H9 (cell line): ENCODE measurements at regions not wholly inside any gene's neighbourhood (a gene's known extent, or its start where the extent isn't known, plus 50 kb on each side); places are given as distances from the start of the nearest gene placed in this dataset.
"Not testable (repeated sequence)": the region's sequence is repeated elsewhere in the genome, so short reads cannot be mapped to it uniquely, and the experiment has no call there.

Source experiments
- DNase-seq: peaks from one replicate; pipeline ENCODE4 v3.0.0-alpha.2; 2017
- H2AFZ ChIP-seq: one replicate; pipeline ENCODE4 v1.6.1; 2013; ENCODE audit warnings: mild to moderate bottlenecking, low read length, control low read depth, moderate library complexity
- H2AK5ac ChIP-seq: 2 replicates; pipeline ENCODE4 v1.6.1; 2013; ENCODE audit warnings: low read length, control low read depth, mixed read lengths; ENCODE audit not compliant: insufficient read length
- H2BK120ac ChIP-seq: one replicate; pipeline ENCODE4 v1.6.1; 2013; ENCODE audit warnings: low read depth, mild to moderate bottlenecking, low read length, control low read depth, inconsistent platforms; ENCODE audit not compliant: poor library complexity, severe bottlenecking
- H2BK12ac ChIP-seq: 2 replicates; pipeline ENCODE4 v1.6.1; 2013; ENCODE audit warnings: low read length, control low read depth, mixed read lengths, low read depth; ENCODE audit not compliant: insufficient read length
- H2BK15ac ChIP-seq: 2 replicates; pipeline ENCODE4 v1.6.1; 2013; ENCODE audit warnings: low read depth, low read length, control low read depth
- H2BK20ac ChIP-seq: one replicate; pipeline ENCODE4 v1.6.1; 2013; ENCODE audit warnings: low read depth, mild to moderate bottlenecking, low read length, control low read depth, inconsistent platforms; ENCODE audit not compliant: poor library complexity, severe bottlenecking
- H2BK5ac ChIP-seq: 2 replicates; pipeline ENCODE4 v1.6.1; 2013; ENCODE audit warnings: low read length, control low read depth, mixed read lengths; ENCODE audit not compliant: insufficient read length
- H3K14ac ChIP-seq: 2 replicates; pipeline ENCODE4 v1.6.1; 2013; ENCODE audit warnings: low read length, control low read depth; ENCODE audit not compliant: insufficient read depth
- H3K18ac ChIP-seq: 2 replicates; pipeline ENCODE4 v1.6.1; 2013; ENCODE audit warnings: low read depth, mild to moderate bottlenecking, mixed read lengths, low read length, control low read depth; ENCODE audit not compliant: insufficient read length
- H3K23ac ChIP-seq: 2 replicates; pipeline ENCODE4 v1.6.1; 2013; ENCODE audit warnings: low read length, control low read depth, mixed read lengths, low read depth; ENCODE audit not compliant: insufficient read length
- H3K23me2 ChIP-seq: 2 replicates; pipeline ENCODE4 v1.6.1; 2013; ENCODE audit warnings: low read depth, mild to moderate bottlenecking, mixed read lengths, low read length, control low read depth; ENCODE audit not compliant: insufficient read length, poor library complexity, severe bottlenecking
- H3K27ac ChIP-seq: 2 replicates; pipeline ENCODE4 v1.5.1; 2013; ENCODE audit warnings: low read length, control low read depth, mixed read lengths, low read depth; ENCODE audit not compliant: insufficient read length
- H3K27me3 ChIP-seq: 2 replicates; pipeline ENCODE4 v1.6.1; 2013; ENCODE audit warnings: low read length, control low read depth, inconsistent platforms; ENCODE audit not compliant: insufficient read depth
- H3K4ac ChIP-seq: 2 replicates; pipeline ENCODE4 v1.6.1; 2013; ENCODE audit warnings: low read depth, mild to moderate bottlenecking, control low read depth, inconsistent platforms, low read length, moderate library complexity
- H3K4me1 ChIP-seq: 2 replicates; pipeline ENCODE4 v1.6.1; 2013; ENCODE audit warnings: low read length, control low read depth, inconsistent platforms; ENCODE audit not compliant: insufficient read depth
- H3K4me2 ChIP-seq: 2 replicates; pipeline ENCODE4 v1.6.1; 2013; ENCODE audit warnings: low read length, control low read depth, mixed read lengths; ENCODE audit not compliant: insufficient read length, insufficient read depth
- H3K56ac ChIP-seq: 2 replicates; pipeline ENCODE4 v1.6.1; 2013; ENCODE audit warnings: low read depth, mild to moderate bottlenecking, mixed read lengths, low read length, control low read depth; ENCODE audit not compliant: insufficient read length
- H3K79me1 ChIP-seq: 2 replicates; pipeline ENCODE4 v1.6.1; 2013; ENCODE audit warnings: low read depth, mild to moderate bottlenecking, moderate library complexity, low read length, control low read depth, inconsistent platforms; ENCODE audit not compliant: insufficient read depth, poor library complexity, severe bottlenecking
- H3K79me2 ChIP-seq: 2 replicates; pipeline ENCODE4 v1.6.1; 2013; ENCODE audit warnings: low read length, control low read depth, inconsistent platforms; ENCODE audit not compliant: insufficient read depth
- H3K9ac ChIP-seq: 2 replicates; pipeline ENCODE4 v1.6.1; 2013; ENCODE audit warnings: low read length, control low read depth, mixed read lengths; ENCODE audit not compliant: insufficient read length; ENCODE audit errors: extremely low read depth
- H3K9me3 ChIP-seq: one replicate; pipeline ENCODE4 v1.6.1; 2013; ENCODE audit warnings: low read depth, low read length, inconsistent platforms; ENCODE audit not compliant: control insufficient read depth
- H3T11ph ChIP-seq: one replicate; pipeline ENCODE4 v1.6.1; 2013; ENCODE audit warnings: mild to moderate bottlenecking, low read length, control low read depth, inconsistent platforms
- H4K20me1 ChIP-seq: one replicate; pipeline ENCODE4 v1.6.1; 2013; ENCODE audit not compliant: control insufficient read depth, insufficient read length, insufficient read depth
- H4K5ac ChIP-seq: 2 replicates; pipeline ENCODE4 v1.6.1; 2013; ENCODE audit warnings: low read depth, mild to moderate bottlenecking, mixed read lengths, low read length, control low read depth; ENCODE audit not compliant: insufficient read length
- H4K8ac ChIP-seq: replicated peaks from 2 replicates; pipeline ENCODE4 v1.6.1; 2013; ENCODE audit warnings: low read length, control low read depth, mixed read lengths, low read depth; ENCODE audit not compliant: insufficient read length
- H4K91ac ChIP-seq: 2 replicates; pipeline ENCODE4 v1.6.1; 2013; ENCODE audit warnings: low read depth, mild to moderate bottlenecking, moderate library complexity, mixed read lengths, low read length, control low read depth; ENCODE audit not compliant: insufficient read length
- H3K27ac Mint-ChIP-seq, 3 experiments: 2 replicates in 2 of 3; 3 replicates in 1 of 3; pipeline ENCODE4 v1.8.0; 2020 to 2021; ENCODE audit warnings: mixed read lengths in 3 of 3, mild to moderate bottlenecking in 1 of 3, moderate library complexity in 1 of 3
- H3K27me3 Mint-ChIP-seq: 2 replicates; pipeline ENCODE4 v1.8.0; 2021; ENCODE audit warnings: low read depth, mild to moderate bottlenecking, moderate library complexity, mixed read lengths
- H3K36me3 Mint-ChIP-seq, 3 experiments: 2 replicates in 2 of 3; 3 replicates in 1 of 3; pipeline ENCODE4 v1.8.0; 2020 to 2021; ENCODE audit warnings: low read depth in 3 of 3, mixed read lengths in 3 of 3; ENCODE audit not compliant: insufficient read depth in 1 of 3
- H3K4me1 Mint-ChIP-seq, 2 experiments: 2 replicates each; pipeline ENCODE4 v1.8.0; 2020; ENCODE audit warnings: mixed read lengths in 2 of 2
- H3K4me3 Mint-ChIP-seq, 2 experiments: 2 replicates in 1 of 2; 3 replicates in 1 of 2; pipeline ENCODE4 v1.8.0; 2020 to 2021; ENCODE audit warnings: mild to moderate bottlenecking in 2 of 2, mixed read lengths in 2 of 2, moderate library complexity in 1 of 2
- H3K9me3 Mint-ChIP-seq, 2 experiments: 2 replicates in 1 of 2; 3 replicates in 1 of 2; pipeline ENCODE4 v1.8.0; 2020; ENCODE audit warnings: mild to moderate bottlenecking in 2 of 2, mixed read lengths in 2 of 2, moderate library complexity in 1 of 2
- WGBS: extraction: QIAGEN DNeasy Blood & Tissue Kit; methylation state at CpG from one replicate; pipeline ENCODE4 v1.1.7; 2013; ENCODE audit warnings: missing lambda C conversion rate, low lambda C conversion rate, mixed read lengths; ENCODE audit not compliant: insufficient read length; ENCODE audit errors: extremely low coverage; 5-methylcytosine and 5-hydroxymethylcytosine counted together

GRCh38 chr3:125838857-125839256 lies 130.1 kb upstream of the ROPN1B start:
- H4K5ac ChIP-seq, H3K27me3 Mint-ChIP-seq: not testable (repeated sequence)
- peak overlapping the region in 1 of 3 experiments; percentile 54; a peak in 1 of 7 replicates for H3K27ac Mint-ChIP-seq

DNA sequence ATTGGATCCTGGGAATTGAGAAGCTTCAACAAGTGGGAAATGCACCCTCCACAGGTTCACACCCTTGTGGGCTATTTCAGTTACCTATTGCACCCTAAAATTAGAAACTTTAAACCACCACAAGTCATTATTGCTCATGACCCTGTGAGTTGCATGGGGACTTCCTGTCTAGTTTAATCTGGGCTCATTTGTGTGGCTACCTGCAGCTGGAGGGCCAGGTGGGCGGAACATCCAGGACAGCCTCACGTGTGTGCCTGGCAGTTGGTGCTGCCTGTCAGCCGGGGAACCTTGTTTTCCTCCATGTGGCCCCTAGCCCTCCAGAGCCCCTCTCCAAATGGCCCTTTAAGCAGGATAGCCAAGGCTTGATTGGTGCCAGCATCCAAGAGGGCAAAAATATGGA lies 128.5 kb upstream of the ROPN1B start:
- H3K4me2 ChIP-seq, H2BK15ac ChIP-seq, H3K4me1 ChIP-seq, H4K20me1 ChIP-seq, H3K9me3 Mint-ChIP-seq, H2BK5ac ChIP-seq, H3K18ac ChIP-seq, H2BK20ac ChIP-seq, H4K8ac ChIP-seq, H4K5ac ChIP-seq, H3K23me2 ChIP-seq, H2AK5ac ChIP-seq, H3K23ac ChIP-seq, H2AFZ ChIP-seq, H3K4me3 Mint-ChIP-seq, H3T11ph ChIP-seq, H3K27me3 ChIP-seq, H3K9me3 ChIP-seq, H3K79me2 ChIP-seq, H3K79me1 ChIP-seq, H3K27ac ChIP-seq, H3K56ac ChIP-seq, H2BK12ac ChIP-seq, H4K91ac ChIP-seq, DNase-seq, H3K27me3 Mint-ChIP-seq, H3K4ac ChIP-seq, H3K14ac ChIP-seq, H3K9ac ChIP-seq, H3K27ac Mint-ChIP-seq, H2BK120ac ChIP-seq: not testable (repeated sequence)
- Mint-ChIP-seq H3K36me3 (peaks cover 6 to 18% (median 8%) of the 10 kb centered on the region in 3 experiments; a peak in 6 of 7 replicates), H3K4me1 (peaks cover 22 to 23% of the 10 kb centered on the region in 2 experiments)
- no CpG with 5 or more reads among the region's 3 CpGs for WGBS

More at GRCh38 chr3:125838857-125839256, 130.1 kb upstream of the ROPN1B start:
- not testable (repeated sequence) for H4K20me1 ChIP-seq, H2BK15ac ChIP-seq, H3K23ac ChIP-seq, H3K18ac ChIP-seq, H2BK5ac ChIP-seq, H4K8ac ChIP-seq, H2BK120ac ChIP-seq, H3K4me2 ChIP-seq, H3K23me2 ChIP-seq, H3K79me1 ChIP-seq, DNase-seq, H3K27me3 ChIP-seq, H4K91ac ChIP-seq, H3K4me1 ChIP-seq, H3K9ac ChIP-seq, H2AFZ ChIP-seq, H3K4me3 Mint-ChIP-seq, H2BK20ac ChIP-seq, H3K14ac ChIP-seq, H3K4ac ChIP-seq, H3K9me3 ChIP-seq, H3K9me3 Mint-ChIP-seq, H3K27ac ChIP-seq, H3K79me2 ChIP-seq, H3K56ac ChIP-seq, H2BK12ac ChIP-seq, H3T11ph ChIP-seq, H2AK5ac ChIP-seq
- no CpG with 5 or more reads among the region's 5 CpGs for WGBS
- Mint-ChIP-seq H3K36me3 (peaks cover 3 to 10% (median 3%) of the 10 kb centered on the region in 3 experiments; a peak in 5 of 7 replicates), H3K4me1 (peaks cover 33 to 37% of the 10 kb centered on the region in 2 experiments)
